PC-9 (cell line): ENCODE measurements at regions not wholly inside any gene's neighbourhood (a gene's known extent, or its start where the extent isn't known, plus 50 kb on each side); places are given as distances from the start of the nearest gene placed in this dataset.

Experiments used
- BruUV-seq: library from RNA; stranded (reverse); fragments of 400-500 nt; replicated peaks from 2 replicates; lab custom pipeline; 2021; lab: Mats Ljungman, UMichigan
- CTCF ChIA-PET: fragments of 300-600 bp; sonication (Branson Sonifier 250); formaldehyde crosslinking; loops from one replicate; lab custom pipeline; 2022; ENCODE audit warnings: antibody characterized with exemption; lab: Charles Lee
- POLR2A ChIA-PET: fragments of 300-600 bp; sonication (Branson Sonifier 250); formaldehyde crosslinking; loops from one replicate; lab custom pipeline; 2022; ENCODE audit warnings: antibody characterized with exemption; ENCODE audit not compliant: unreplicated experiment; lab: Charles Lee
- DNase-seq, 2 experiments: peaks; one replicate each; pipeline versions ENCODE4 v3.0.0 to v3.0.0-alpha.2; 2015 to 2022; ENCODE audit warnings: mixed read lengths in 1 of 2
- H2AFZ ChIP-seq: fragments of 200-600 bp; sonication (generic); 2 replicates; pipeline ENCODE4 v1.8.1; 2017; ENCODE audit warnings: antibody characterized with exemption
- H3F3A ChIP-seq: fragments of 200-600 bp; sonication (generic); 2 replicates; pipeline ENCODE4 v1.8.1; 2017; ENCODE audit warnings: antibody characterized with exemption, mild to moderate bottlenecking, low read depth; ENCODE audit not compliant: insufficient read depth
- H3K27ac ChIP-seq: fragments of 200-600 bp; sonication (generic); 2 replicates; pipeline ENCODE4 v1.6.1; 2016; ENCODE audit warnings: mixed run types
- H3K27me3 ChIP-seq: fragments of 200-600 bp; sonication (generic); 2 replicates; pipeline ENCODE4 v1.6.1; 2016; ENCODE audit warnings: low read depth, mixed run types; ENCODE audit not compliant: insufficient read depth
- H3K36me3 ChIP-seq: fragments of 200-600 bp; sonication (generic); 2 replicates; pipeline ENCODE4 v1.6.1; 2016; ENCODE audit warnings: low read depth, mixed run types
- H3K4me1 ChIP-seq: fragments of 200-600 bp; sonication (generic); replicated peaks from 2 replicates; pipeline ENCODE4 v1.6.1; 2016; ENCODE audit warnings: mixed run types; ENCODE audit not compliant: insufficient read depth
- H3K4me2 ChIP-seq: fragments of 200-600 bp; sonication (generic); 2 replicates; pipeline ENCODE4 v1.6.1; 2017; ENCODE audit warnings: mixed run types
- H3K4me3 ChIP-seq: fragments of 200-600 bp; sonication (generic); 2 replicates; pipeline ENCODE4 v1.6.1; 2016; ENCODE audit warnings: mixed run types
- H3K79me2 ChIP-seq: fragments of 200-600 bp; sonication (generic); 2 replicates; pipeline ENCODE4 v1.6.1; 2017; ENCODE audit warnings: low read depth, mixed run types
- H3K9me2 ChIP-seq: fragments of 200-600 bp; sonication (generic); 2 replicates; pipeline ENCODE4 v1.8.1; 2017; ENCODE audit warnings: mild to moderate bottlenecking; ENCODE audit not compliant: insufficient read depth
- H3K9me3 ChIP-seq: fragments of 200-600 bp; sonication (generic); 2 replicates; pipeline ENCODE4 v1.8.1; 2016; ENCODE audit warnings: low read depth; ENCODE audit not compliant: insufficient read depth
- H4K20me1 ChIP-seq: fragments of 200-600 bp; sonication (generic); 2 replicates; pipeline ENCODE4 v1.8.1; 2017; ENCODE audit not compliant: insufficient read depth
- CTCF ChIP-seq: fragments of 200-600 bp; sonication (generic); conservative IDR thresholded peaks from 2 replicates; pipeline ENCODE4 v1.6.1; 2017; ENCODE audit warnings: mixed run types, antibody characterized with exemption, mild to moderate bottlenecking, moderate library complexity
- EZH2 ChIP-seq: fragments of 200-600 bp; sonication (generic); IDR thresholded peaks from 2 replicates; pipeline ENCODE4 v1.8.0; 2017; ENCODE audit warnings: antibody characterized with exemption, low read depth
- intact Hi-C: fragments of 100-400 bp; cut with micrococcal nuclease; formaldehyde crosslinking; loops from one replicate; pipeline ENCODE4 v1.10.0; 2022; ENCODE audit not compliant: unreplicated experiment

GRCh38 chr21:27647401-27647800 lies 680.5 kb upstream of the ADAMTS5 start:
- Histone ChIP-seq H3K79me2 (no peaks in the 10 kb centered on the region), H2AFZ (no peak overlapping the region), H3K9me3 (no peaks in the 10 kb centered on the region), H3K4me3 (no peak overlapping the region), H3K36me3 (no peaks in the 10 kb centered on the region), H3K27ac (no peak overlapping the region), H3K9me2 (no peaks in the 10 kb centered on the region), H3K4me2 (no peak overlapping the region), H4K20me1 (no peaks in the 10 kb centered on the region), H3F3A (no peaks in the 10 kb centered on the region), H3K4me1 (no peaks in the 10 kb centered on the region), H3K27me3 (no peaks in the 10 kb centered on the region)
- ChIA-PET POLR2A (no interaction called here), CTCF (no interaction called here)
- TF ChIP-seq CTCF (no peak), EZH2 (no peak)
- no TSS peak for BruUV-seq
- intact Hi-C loops: no loop called here
- DNase-seq: no peak

GRCh38 chr21:27646691-27647090 lies 679.8 kb upstream of the ADAMTS5 start:
- no TSS peak for BruUV-seq
- no peak overlapping the region for H3K27ac ChIP-seq
- TF ChIP-seq CTCF (no peak), EZH2 (no peak)
- H3K79me2 ChIP-seq: no peaks in the 10 kb centered on the region
- no peaks in the 10 kb centered on the region for H3K4me1 ChIP-seq
- no peaks in the 10 kb centered on the region for H3K9me3 ChIP-seq
- H3K9me2 ChIP-seq: no peaks in the 10 kb centered on the region
- H3K4me2 ChIP-seq: no peak overlapping the region
- no peaks in the 10 kb centered on the region for H3K27me3 ChIP-seq
- no peaks in the 10 kb centered on the region for H4K20me1 ChIP-seq
- POLR2A ChIA-PET: no interaction called here
- H2AFZ ChIP-seq: no peak overlapping the region
- no peak for DNase-seq
- CTCF ChIA-PET: no interaction called here
- intact Hi-C loops: no loop called here
- no peaks in the 10 kb centered on the region for H3F3A ChIP-seq
- no peak overlapping the region for H3K4me3 ChIP-seq
- no peaks in the 10 kb centered on the region for H3K36me3 ChIP-seq

GRCh38 chr21:27646056-27646455 lies 679.2 kb upstream of the ADAMTS5 start:
- H3K27me3 ChIP-seq: no peaks in the 10 kb centered on the region
- BruUV-seq: no TSS peak
- no peaks in the 10 kb centered on the region for H3F3A ChIP-seq
- intact Hi-C loops: no loop called here
- H3K4me3 ChIP-seq: no peak overlapping the region
- no peak for DNase-seq
- H3K27ac ChIP-seq: no peak overlapping the region
- H3K4me2 ChIP-seq: no peak overlapping the region
- H4K20me1 ChIP-seq: no peaks in the 10 kb centered on the region
- no peaks in the 10 kb centered on the region for H3K4me1 ChIP-seq
- no peaks in the 10 kb centered on the region for H3K9me2 ChIP-seq
- H3K9me3 ChIP-seq: no peaks in the 10 kb centered on the region
- TF ChIP-seq CTCF (no peak), EZH2 (no peak)
- no peaks in the 10 kb centered on the region for H3K36me3 ChIP-seq
- H2AFZ ChIP-seq: no peak overlapping the region
- H3K79me2 ChIP-seq: no peaks in the 10 kb centered on the region
- CTCF ChIA-PET: no interaction called here
- POLR2A ChIA-PET: no interaction called here
